ENCODE measurements at regions not wholly inside any gene's neighbourhood (a gene's known extent, or its start where the extent isn't known, plus 50 kb on each side); places are given as distances from the start of the nearest gene placed in this dataset.

DNA sequence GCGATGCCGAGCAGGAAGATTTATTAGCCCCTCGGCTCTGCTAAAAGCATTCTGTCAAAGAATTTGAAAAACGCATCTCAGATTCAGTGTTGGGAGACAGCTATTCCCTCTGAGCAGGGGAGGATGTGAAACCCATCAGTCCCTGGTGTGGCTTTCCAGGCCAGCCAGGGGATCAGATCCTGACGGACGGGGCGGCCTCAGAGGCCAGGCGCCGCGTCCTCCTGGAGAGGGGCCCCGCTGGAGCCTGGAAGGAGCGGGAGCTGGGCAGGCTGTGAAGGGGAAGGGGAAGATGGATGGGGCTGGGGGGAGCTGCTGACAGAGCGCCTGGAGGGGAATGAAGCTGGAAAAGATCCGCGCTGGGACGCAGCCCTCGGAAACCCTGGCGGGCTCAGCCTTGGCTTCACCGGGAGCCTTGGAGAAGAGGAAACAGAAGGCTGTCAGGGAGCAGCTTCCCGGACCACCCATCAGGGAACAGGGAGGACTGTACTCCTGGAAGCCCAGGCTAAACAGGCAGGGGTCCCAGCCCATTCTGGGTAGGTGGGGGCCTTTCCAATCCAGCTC lies 358.0 kb downstream of the C16orf95 start:
- no peak overlapping the region for H3K4me2 ChIP-seq (ENCODE audit: low read length, poor library complexity, severe bottlenecking)
- WGBS: 48% methylated on average over 19 of the region's 20 CpGs
- no peaks in the 10 kb centered on the region for H3K79me1 ChIP-seq (replicated peaks; ENCODE audit: low read length, poor library complexity, severe bottlenecking)

DNA sequence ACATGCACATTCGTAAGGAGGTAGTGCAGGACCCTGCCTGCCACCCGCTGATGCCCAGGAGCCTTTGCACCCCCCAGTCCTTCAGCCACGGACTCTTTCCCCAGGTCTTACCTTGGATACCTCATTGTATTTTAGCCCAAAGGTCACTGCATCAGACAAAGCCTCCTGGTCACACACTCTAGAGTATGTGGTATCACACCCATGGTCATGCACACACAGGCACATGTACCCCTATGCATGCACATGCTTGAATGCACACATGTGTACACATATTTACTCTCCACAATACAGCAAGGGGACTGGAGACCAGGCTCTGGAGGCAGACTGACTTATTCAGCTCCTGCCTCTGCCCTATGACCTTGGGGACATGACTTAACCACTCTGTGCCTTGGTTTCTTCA lies 357.5 kb downstream of the C16orf95 start:
- Histone ChIP-seq H3K23ac (ENCODE audit: low read length in 2 of 2) (no peak overlapping the region), H3K79me1 (replicated peaks; ENCODE audit: low read length, poor library complexity, severe bottlenecking) (no peaks in the 10 kb centered on the region), H3K4me2 (ENCODE audit: low read length, poor library complexity, severe bottlenecking) (no peak overlapping the region), H2BK15ac (ENCODE audit: low read depth, poor library complexity, severe bottlenecking) (no peak overlapping the region), H3K9me3 (ENCODE audit: control insufficient read depth, low read length) (peaks cover 5% of the 10 kb centered on the region), H3K18ac (ENCODE audit: low read depth in 1 of 2, low read length in 2 of 2) (no peak overlapping the region), H4K91ac (ENCODE audit: low read length) (no peak overlapping the region), H3K4me3 (ENCODE audit: insufficient read depth in 1 of 2, low read depth in 1 of 2, low read length in 2 of 2) (no peak overlapping the region), H3K4ac (ENCODE audit: low read depth in 1 of 2, low read length in 2 of 2) (no peak overlapping the region), H2BK5ac (ENCODE audit: low read depth, low read length, poor library complexity, severe bottlenecking) (no peak overlapping the region), H3K36me3 (ENCODE audit: control insufficient read depth in 1 of 2, insufficient read depth in 2 of 2, low read depth in 1 of 2, low read length in 2 of 2) (no peaks in the 10 kb centered on the region), H2BK120ac (ENCODE audit: low read depth, low read length) (no peak overlapping the region), H3K14ac (ENCODE audit: low read length in 2 of 2) (no peak overlapping the region), H3K27ac (ENCODE audit: low read length, poor library complexity, severe bottlenecking) (no peak overlapping the region), H2AFZ (ENCODE audit: low read depth, low read length) (no peak overlapping the region), H2AK5ac (ENCODE audit: low read length, severe bottlenecking) (no peak overlapping the region), H3K4me1 (ENCODE audit: control insufficient read depth, insufficient read depth, low read depth, low read length) (peaks cover 8% of the 10 kb centered on the region), H3K27me3 (ENCODE audit: control insufficient read depth in 1 of 2, insufficient read depth in 1 of 2, low read length in 2 of 2) (peaks cover 6 to 90% of the 10 kb centered on the region in 2 experiments), H3K9ac (ENCODE audit: low read length) (no peak overlapping the region), H2BK12ac (ENCODE audit: low read length in 2 of 2) (no peak overlapping the region), H4K8ac (ENCODE audit: low read length) (no peak overlapping the region)
- no peak for DNase-seq
- WGBS: 94% methylated on average over 3 of the region's 3 CpGs

More for the DNA sequence above, 358.0 kb downstream of the C16orf95 start:
- Histone ChIP-seq H2AFZ (ENCODE audit: low read depth, low read length) (no peak overlapping the region), H2AK5ac (ENCODE audit: low read length, severe bottlenecking) (no peak overlapping the region), H3K9ac (ENCODE audit: low read length) (no peak overlapping the region), H3K23ac (ENCODE audit: low read length in 2 of 2) (no peak overlapping the region), H4K8ac (ENCODE audit: low read length) (no peak overlapping the region), H2BK120ac (ENCODE audit: low read depth, low read length) (no peak overlapping the region), H3K27ac (ENCODE audit: low read length, poor library complexity, severe bottlenecking) (no peak overlapping the region), H2BK15ac (ENCODE audit: low read depth, poor library complexity, severe bottlenecking) (no peak overlapping the region), H3K9me3 (ENCODE audit: control insufficient read depth, low read length) (peaks cover 5% of the 10 kb centered on the region), H2BK5ac (ENCODE audit: low read depth, low read length, poor library complexity, severe bottlenecking) (no peak overlapping the region), H3K4me1 (ENCODE audit: control insufficient read depth, insufficient read depth, low read depth, low read length) (peaks cover 9% of the 10 kb centered on the region), H2BK12ac (ENCODE audit: low read length in 2 of 2) (no peak overlapping the region), H3K14ac (ENCODE audit: low read length in 2 of 2) (no peak overlapping the region), H3K18ac (ENCODE audit: low read depth in 1 of 2, low read length in 2 of 2) (peak overlapping the region in 1 of 2 experiments; percentile 16), H3K4me3 (ENCODE audit: insufficient read depth in 1 of 2, low read depth in 1 of 2, low read length in 2 of 2) (no peak overlapping the region), H4K91ac (ENCODE audit: low read length) (no peak overlapping the region), H3K4ac (ENCODE audit: low read depth in 1 of 2, low read length in 2 of 2) (no peak overlapping the region), H3K36me3 (ENCODE audit: control insufficient read depth in 1 of 2, insufficient read depth in 2 of 2, low read depth in 1 of 2, low read length in 2 of 2) (no peaks in the 10 kb centered on the region), H3K27me3 (ENCODE audit: control insufficient read depth in 1 of 2, insufficient read depth in 1 of 2, low read length in 2 of 2) (peaks cover 6 to 86% of the 10 kb centered on the region in 2 experiments)
- no peak for DNase-seq

DNA sequence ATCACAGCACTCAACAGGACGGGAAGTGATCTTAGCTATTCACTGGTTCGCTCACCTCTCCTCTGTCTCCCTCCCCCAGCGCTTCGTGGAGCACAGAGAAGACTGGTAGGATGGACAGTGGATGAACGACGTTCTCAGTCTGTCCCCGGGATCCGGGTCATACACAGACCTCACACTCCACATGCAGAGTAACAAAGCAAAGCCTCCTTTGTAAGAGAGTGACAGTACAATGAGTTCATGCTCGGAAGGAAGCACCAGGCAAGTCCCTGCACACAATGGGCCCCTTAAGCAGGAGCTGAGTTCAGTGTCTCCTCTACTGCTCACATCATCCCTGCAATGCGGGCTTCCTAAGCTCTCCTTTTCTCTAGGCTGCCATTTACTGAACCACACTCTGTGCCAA lies 356.9 kb downstream of the C16orf95 start:
- H3K27me3 ChIP-seq (ENCODE audit: control insufficient read depth in 1 of 2, insufficient read depth in 1 of 2, low read length in 2 of 2): peaks cover 6 to 95% of the 10 kb centered on the region in 2 experiments
- no peak overlapping the region for H3K14ac ChIP-seq (ENCODE audit: low read length in 2 of 2)
- 81% methylated on average over 9 of the region's 10 CpGs for WGBS
- H3K18ac ChIP-seq (ENCODE audit: low read depth in 1 of 2, low read length in 2 of 2): no peak overlapping the region
- H2BK120ac ChIP-seq (ENCODE audit: low read depth, low read length): no peak overlapping the region
- no peak overlapping the region for H4K91ac ChIP-seq (ENCODE audit: low read length)
- no peak overlapping the region for H4K8ac ChIP-seq (ENCODE audit: low read length)
- H3K9ac ChIP-seq (ENCODE audit: low read length): no peak overlapping the region
- no peak overlapping the region for H2AK5ac ChIP-seq (ENCODE audit: low read length, severe bottlenecking)
- H3K27ac ChIP-seq (ENCODE audit: low read length, poor library complexity, severe bottlenecking): no peak overlapping the region
- H3K4ac ChIP-seq (ENCODE audit: low read depth in 1 of 2, low read length in 2 of 2): no peak overlapping the region
- no peak overlapping the region for H2AFZ ChIP-seq (ENCODE audit: low read depth, low read length)
- no peak overlapping the region for H3K4me3 ChIP-seq (ENCODE audit: insufficient read depth in 1 of 2, low read depth in 1 of 2, low read length in 2 of 2)
- no peak overlapping the region for H2BK15ac ChIP-seq (ENCODE audit: low read depth, poor library complexity, severe bottlenecking)
- no peak overlapping the region for H3K23ac ChIP-seq (ENCODE audit: low read length in 2 of 2)
- no peak overlapping the region for H2BK12ac ChIP-seq (ENCODE audit: low read length in 2 of 2)
- no peaks in the 10 kb centered on the region for H3K36me3 ChIP-seq (ENCODE audit: control insufficient read depth in 1 of 2, insufficient read depth in 2 of 2, low read depth in 1 of 2, low read length in 2 of 2)
- no peaks in the 10 kb centered on the region for H3K79me1 ChIP-seq (replicated peaks; ENCODE audit: low read length, poor library complexity, severe bottlenecking)
- no peak overlapping the region for H2BK5ac ChIP-seq (ENCODE audit: low read depth, low read length, poor library complexity, severe bottlenecking)
- peaks cover 8% of the 10 kb centered on the region for H3K4me1 ChIP-seq (ENCODE audit: control insufficient read depth, insufficient read depth, low read depth, low read length)
- no peak for DNase-seq
- no peak overlapping the region for H3K4me2 ChIP-seq (ENCODE audit: low read length, poor library complexity, severe bottlenecking)
- H3K9me3 ChIP-seq (ENCODE audit: control insufficient read depth, low read length): peaks cover 5% of the 10 kb centered on the region

DNA sequence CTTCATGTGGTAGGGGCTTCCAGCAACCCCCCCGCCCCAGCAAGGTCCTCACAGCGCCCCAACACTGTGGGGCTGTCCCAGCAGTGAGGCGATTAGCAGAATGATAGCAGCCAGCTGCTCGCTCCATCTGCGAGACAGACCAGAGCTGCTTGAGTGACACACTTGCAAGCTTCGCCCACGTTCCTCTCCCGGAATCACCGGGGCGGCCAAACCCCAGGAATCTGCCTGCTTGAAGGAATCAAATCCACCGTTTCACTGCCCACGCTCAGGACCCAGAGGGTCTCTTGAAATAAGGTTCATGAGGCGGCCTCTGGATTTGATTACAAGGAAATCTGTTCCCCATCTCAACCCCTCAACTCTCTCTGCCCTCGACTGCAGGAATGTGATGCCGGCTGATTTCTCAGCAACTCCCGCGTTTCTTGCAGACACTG lies 356.0 kb downstream of the C16orf95 start:
- Histone ChIP-seq H3K18ac (ENCODE audit: low read depth in 1 of 2, low read length in 2 of 2) (no peak overlapping the region), H3K9me3 (ENCODE audit: control insufficient read depth, low read length) (no peaks in the 10 kb centered on the region), H3K36me3 (ENCODE audit: control insufficient read depth in 1 of 2, insufficient read depth in 2 of 2, low read depth in 1 of 2, low read length in 2 of 2) (no peaks in the 10 kb centered on the region), H3K79me1 (replicated peaks; ENCODE audit: low read length, poor library complexity, severe bottlenecking) (no peaks in the 10 kb centered on the region), H2BK15ac (ENCODE audit: low read depth, poor library complexity, severe bottlenecking) (no peak overlapping the region), H3K27ac (ENCODE audit: low read length, poor library complexity, severe bottlenecking) (no peak overlapping the region), H4K8ac (ENCODE audit: low read length) (no peak overlapping the region), H3K4me1 (ENCODE audit: control insufficient read depth, insufficient read depth, low read depth, low read length) (peaks cover 8% of the 10 kb centered on the region), H3K9ac (ENCODE audit: low read length) (no peak overlapping the region), H2BK12ac (ENCODE audit: low read length in 2 of 2) (no peak overlapping the region), H4K91ac (ENCODE audit: low read length) (no peak overlapping the region), H3K23ac (ENCODE audit: low read length in 2 of 2) (no peak overlapping the region), H3K14ac (ENCODE audit: low read length in 2 of 2) (no peak overlapping the region), H2BK5ac (ENCODE audit: low read depth, low read length, poor library complexity, severe bottlenecking) (no peak overlapping the region), H3K4me2 (ENCODE audit: low read length, poor library complexity, severe bottlenecking) (no peak overlapping the region), H3K4ac (ENCODE audit: low read depth in 1 of 2, low read length in 2 of 2) (no peak overlapping the region), H3K4me3 (ENCODE audit: insufficient read depth in 1 of 2, low read depth in 1 of 2, low read length in 2 of 2) (peak overlapping the region in 1 of 2 experiments; percentile 27), H2AFZ (ENCODE audit: low read depth, low read length) (no peak overlapping the region), H2AK5ac (ENCODE audit: low read length, severe bottlenecking) (no peak overlapping the region), H3K27me3 (ENCODE audit: control insufficient read depth in 1 of 2, insufficient read depth in 1 of 2, low read length in 2 of 2) (peaks cover 6 to 97% of the 10 kb centered on the region in 2 experiments), H2BK120ac (ENCODE audit: low read depth, low read length) (no peak overlapping the region)
- 89% methylated on average over 17 of the region's 17 CpGs for whole genome bisulfite sequencing
- no peak for DNase-seq

Data from mesenchymal stem cell (in vitro differentiated cells and primary cell).